GM18517 (cell line): ENCODE measurements at regions not wholly inside any gene's neighbourhood (a gene's known extent, or its start where the extent isn't known, plus 50 kb on each side); places are given as distances from the start of the nearest gene placed in this dataset.
"Not testable (repeated sequence)": the region's sequence is repeated elsewhere in the genome, so short reads cannot be mapped to it uniquely, and the experiment has no call there.

ENCODE experiments used
- ATAC-seq: cut with Tn5 transposase; IDR thresholded peaks from one replicate; pipeline ENCODE4 v1.9.1; 2021; ENCODE audit warnings: mild to moderate bottlenecking, moderate library complexity; ENCODE audit not compliant: unreplicated experiment

- ATAC-seq = no peak
These were observed 342.9 kb downstream of the INSIG2 start for GRCh38 chr2:118431165-118431517.

DNA sequence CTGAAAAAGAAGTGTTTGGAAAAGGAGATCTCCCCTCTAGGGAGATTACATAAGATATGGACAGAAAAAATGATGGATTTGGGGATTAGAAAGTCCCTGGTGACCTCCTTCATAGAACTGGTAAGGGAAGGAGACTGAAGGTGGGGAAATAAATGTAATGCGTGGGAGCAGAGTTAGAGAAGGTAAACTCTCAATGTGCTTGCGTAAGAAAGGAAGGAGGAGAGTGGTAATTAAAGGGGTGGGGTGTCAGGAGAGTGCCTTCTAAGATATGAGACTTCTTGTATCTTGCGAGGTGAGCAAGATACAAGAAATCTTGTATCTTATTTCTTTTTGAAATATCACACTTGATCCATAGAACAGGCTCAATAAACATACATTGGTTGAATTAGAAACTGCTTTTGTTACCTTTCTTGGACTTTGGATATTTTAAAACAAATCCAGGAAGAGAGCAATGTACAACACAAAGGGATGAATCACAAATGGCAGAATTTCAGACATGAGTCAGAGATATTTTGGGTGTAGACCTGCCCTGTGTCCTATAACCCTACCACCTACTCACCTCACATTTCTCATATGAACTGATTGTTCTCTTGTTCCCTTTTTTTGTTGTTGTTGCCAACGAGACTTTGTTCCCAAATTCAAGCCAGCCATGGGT, 342.4 kb downstream of the INSIG2 start:
- no peak for ATAC-seq

- ATAC-seq = no peak
These were observed 336.9 kb downstream of the INSIG2 start for GRCh38 chr2:118425191-118425590.

- no peak for ATAC-seq
These were observed 335.5 kb downstream of the INSIG2 start for GRCh38 chr2:118423776-118424175.

DNA sequence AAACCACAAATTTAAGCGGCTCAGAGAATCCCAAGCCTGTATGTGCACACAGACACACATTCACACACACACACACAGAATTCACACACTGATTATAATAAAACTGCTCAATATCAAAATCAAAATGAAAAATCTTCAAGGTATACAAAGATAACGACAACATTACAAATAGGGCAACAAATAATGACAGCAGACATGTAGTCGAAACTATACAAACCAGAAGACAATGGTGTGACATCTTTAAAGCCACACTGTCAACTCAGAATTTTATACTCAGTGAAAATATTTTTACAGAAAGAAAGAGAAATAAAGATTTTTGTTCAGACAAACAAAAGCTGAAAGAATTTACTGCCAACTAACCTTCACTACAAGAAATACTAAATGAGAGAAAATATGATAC, 333.4 kb downstream of the INSIG2 start:
- no peak for ATAC-seq

GRCh38 chr2:118417406-118418120, 329.3 kb downstream of the INSIG2 start:
- ATAC-seq = no peak

DNA sequence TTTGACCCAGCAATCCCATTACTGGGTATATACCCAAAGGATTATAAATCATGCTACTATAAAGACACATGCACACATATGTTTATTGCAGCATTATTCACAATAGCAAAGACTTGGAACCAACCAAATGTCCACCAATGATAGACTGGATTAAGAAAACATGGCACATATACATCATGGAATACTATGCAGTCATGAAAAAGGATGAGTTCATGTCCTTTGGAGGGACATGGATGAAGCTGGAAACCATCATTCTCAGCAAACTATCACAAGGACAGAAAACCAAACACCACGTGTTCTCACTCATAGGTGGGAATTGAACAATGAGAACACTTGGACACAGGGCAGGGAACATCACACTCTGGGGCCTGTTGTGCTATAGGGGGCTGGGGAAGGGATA, 326.9 kb downstream of the INSIG2 start:
- ATAC-seq = not testable (repeated sequence)

- ATAC-seq = no peak
These were observed 315.6 kb downstream of the INSIG2 start for GRCh38 chr2:118403658-118404451.

DNA sequence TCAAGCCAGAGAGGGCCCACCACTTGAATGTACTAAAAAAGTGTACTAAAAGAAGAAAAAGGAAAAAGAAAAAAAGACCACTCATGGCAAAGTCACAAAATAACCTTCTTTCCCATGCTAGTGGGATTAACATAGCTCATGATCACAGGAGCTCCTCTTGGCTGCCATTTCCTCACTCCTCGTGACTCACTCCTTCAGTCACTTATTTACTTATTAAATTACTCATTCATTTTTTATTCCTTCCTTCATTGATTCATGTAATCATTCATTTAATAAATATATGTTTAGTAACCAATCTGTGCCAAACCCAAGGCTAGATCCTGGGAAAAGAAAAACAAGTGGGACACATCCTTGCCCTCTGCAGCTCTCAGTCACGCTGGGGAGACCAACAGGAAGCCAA, 300.5 kb downstream of the INSIG2 start:
- no peak for ATAC-seq

- ATAC-seq = no peak
These were observed 299.2 kb downstream of the INSIG2 start for GRCh38 chr2:118387509-118387908.

DNA sequence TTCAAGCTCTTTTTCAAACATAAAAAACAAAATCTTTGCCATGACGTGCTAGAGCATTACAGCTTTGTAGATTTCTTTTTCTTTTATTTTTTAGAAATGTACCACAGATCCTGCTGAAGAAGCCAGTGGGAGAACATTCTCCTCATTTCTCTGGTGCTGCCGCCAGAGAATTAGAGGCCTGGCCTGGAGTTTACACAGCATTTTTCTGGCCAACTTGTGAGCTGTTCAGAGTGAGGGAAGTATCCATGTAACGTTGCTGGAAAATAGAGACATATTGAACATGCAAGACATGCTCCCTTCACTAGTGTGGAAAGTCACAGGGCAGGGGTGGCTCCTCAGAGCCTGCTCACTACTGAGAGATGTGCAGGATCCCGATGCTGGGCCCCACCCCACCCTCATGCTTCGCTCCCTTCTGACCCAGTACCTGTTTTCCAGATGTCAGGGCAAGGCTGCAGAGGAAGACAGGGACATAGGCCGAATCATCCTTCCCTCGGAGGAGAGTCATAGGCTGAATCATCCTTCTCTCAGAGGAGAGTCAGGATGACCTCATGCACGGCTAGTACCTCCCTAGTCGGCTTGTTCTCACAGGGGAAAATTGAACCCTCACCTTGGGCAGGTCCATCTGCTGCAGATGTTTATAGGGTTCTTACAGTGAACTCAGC, 298.5 kb downstream of the INSIG2 start:
- no peak for ATAC-seq

DNA sequence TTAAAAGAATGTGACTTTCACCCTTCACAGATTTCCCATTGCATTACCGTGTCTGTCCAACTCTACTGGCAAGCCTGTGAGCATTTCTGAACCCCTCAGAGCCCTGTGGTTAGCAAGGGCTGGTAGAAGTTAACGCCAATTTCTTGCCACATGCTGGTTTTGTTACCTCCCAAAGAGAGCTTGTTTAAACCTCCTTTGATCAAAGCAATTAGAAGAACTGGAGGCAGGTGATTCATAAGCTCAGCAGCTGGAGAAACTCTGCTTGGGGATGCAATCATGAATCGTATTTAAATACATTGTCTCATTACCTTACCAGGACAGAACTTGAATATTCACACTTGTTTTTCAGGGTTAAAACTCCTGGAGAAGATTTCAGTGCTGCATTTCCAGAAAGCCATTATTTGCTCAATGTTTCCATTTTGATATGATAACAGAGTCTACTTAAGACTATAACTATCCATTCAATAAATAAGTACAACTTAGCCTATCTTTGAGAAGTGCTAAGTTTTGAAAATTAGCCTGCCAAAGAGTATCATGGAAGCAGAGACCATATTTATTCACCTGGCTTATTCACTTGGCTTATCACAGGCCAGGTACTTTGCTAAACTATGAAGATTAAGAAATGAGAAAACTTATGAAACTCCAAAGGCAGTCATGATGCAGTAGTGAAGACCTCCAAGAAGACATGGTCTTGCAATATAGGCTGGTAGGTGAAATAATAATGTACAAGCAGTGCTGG, 292.8 kb downstream of the INSIG2 start:
- no peak for ATAC-seq

DNA sequence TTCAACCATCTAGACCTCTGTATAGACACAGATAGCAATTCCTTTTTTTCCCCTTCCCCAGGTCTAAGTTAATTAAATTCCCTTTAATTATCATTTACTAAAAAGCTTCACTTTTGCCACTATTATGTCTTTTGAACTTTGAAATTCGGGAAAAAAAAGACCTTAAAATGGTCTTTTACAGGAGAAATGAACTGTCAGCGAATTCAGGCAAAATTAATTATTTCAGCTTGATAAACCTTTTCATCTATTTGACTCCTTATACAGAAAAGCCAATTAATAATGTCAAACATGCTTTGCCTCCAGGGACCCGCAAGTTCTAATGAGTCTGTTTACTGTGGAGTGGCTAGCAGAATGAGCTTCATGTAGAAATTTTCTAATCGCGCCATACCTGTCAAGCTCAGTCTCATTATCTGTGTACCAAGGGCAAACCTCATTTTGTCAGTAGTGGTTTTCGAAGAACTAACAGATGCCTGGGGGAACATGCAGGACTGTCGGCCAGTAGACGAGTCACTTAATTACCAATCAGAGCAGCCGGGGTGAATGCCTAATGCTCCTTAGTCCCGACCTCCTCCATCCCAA, 287.7 kb downstream of the INSIG2 start:
- no peak for ATAC-seq

DNA sequence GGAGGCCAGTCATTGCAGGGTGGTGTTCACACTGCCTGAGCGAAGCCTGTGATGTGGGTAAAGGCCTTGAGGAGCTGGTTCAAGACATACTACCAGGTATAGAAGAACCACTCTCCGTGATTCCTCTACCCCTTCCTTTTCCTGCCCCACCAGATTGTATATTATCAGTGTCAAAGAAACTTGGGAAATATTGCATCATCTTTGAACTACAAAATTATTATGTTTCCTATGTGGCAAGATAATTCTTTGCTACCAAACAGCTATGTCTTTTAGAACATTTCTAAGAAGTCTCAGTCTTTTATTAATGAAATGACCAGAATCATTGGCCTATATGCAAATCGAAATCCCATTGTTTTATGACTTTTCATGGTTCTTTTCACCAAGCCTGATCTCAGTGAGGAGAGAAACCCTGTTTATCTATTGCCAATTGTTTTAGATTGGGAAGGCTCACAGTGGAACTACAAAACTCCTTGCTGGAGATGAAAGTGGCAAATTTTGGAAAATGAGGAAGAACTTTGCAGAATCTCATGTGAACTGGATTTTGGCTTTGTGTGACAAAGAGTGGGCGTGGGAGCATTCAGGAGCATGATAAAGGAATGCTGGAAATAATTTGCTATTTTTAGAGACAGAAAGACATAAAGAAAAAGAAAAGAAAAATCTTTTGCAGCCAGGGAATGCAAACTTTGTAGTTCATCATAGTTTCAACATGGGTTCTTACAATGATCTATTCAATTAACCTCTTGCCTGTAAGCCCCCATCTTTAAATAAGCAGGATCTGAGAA, 286.9 kb downstream of the INSIG2 start:
- ATAC-seq = no peak

DNA sequence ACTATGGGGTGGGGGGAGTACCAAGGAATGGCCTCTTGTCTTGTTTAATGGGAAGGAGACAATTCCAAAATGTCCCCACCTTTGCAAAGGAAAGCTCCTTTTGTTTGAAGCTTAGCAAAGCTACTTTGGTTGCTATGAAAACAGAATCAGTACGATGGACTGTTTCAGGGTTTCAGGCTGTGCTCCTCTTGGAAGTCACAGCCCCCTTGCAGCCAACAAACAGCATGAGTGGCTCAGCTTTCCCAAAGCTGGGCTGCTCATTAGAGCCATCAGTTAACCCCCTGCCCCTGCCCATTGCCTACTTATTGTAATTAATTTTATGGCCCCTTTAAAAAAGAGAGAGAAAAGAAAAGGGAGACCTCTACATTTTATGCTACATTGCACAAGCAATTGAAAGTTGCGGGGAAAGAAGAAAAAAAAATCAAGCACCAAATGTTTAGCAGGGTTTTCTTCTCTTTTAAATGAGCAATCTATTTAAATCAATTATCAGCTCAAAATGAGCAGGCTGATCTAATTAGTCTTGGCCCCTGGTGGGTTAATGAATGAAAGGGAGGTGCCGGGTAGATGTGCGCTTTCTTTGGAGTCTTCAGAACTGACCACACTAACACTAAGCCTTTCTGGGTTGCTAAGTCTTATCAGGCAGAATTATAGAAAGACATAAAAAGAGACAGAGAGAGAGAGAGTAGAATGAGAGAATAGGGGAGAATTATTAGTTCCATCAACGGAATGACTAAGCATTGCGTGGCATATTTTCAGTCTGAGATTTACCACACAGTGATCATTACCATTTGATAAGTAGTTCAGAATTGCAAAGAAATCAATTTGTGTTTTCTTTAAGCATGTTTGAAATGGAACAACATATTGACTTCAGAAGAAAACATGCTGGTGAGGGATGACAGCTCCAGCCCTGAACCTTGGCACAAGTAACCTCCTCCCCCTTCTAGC, 284.9 kb downstream of the INSIG2 start:
- no peak for ATAC-seq

- no peak for ATAC-seq
These were observed 283.2 kb downstream of the INSIG2 start for GRCh38 chr2:118371515-118371914.

DNA sequence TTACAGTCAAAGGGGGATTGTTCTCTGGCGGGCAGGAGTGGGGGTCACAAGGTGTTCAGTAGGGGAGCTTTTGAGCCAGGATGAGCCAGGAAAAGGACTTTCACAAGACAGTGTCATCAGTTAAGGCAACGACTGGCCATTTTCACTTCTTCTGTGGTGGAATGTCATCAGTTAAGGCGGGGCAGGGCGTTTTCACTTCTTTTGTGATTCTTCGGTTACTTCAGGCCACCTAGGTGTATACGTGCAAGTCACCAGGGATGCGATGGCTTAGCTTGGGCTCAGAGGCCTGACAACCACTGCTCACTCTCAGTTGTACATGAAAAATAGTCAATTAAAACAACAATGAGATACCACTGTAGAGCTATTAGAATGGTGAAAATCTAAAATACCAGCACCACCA, 281.2 kb downstream of the INSIG2 start:
- not testable (repeated sequence) for ATAC-seq

- ATAC-seq = no peak
These were observed 275.3 kb downstream of the INSIG2 start for GRCh38 chr2:118363604-118364003.

DNA sequence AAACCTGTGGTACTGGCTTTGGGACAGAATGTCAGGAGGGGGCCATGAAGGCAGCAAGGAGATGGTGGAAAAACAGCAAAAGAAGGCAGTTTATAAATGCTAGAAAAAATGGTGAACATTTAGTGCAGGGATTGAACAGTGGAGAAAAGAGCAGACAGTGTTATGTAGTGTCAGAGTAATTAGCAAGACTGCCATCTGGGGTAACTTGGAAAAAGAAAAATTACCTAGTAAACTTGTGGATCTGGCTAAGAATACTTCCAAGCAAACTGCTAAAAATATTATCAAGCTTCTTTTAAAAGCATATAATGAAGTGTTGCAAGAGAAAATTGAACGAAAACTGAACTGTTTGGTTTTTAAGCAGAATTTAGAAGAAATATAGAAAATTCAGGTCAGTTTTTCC, 267.8 kb downstream of the INSIG2 start:
- no peak for ATAC-seq
